Upper lobe of left lung (tissue), 4 donors: ENCODE measurements at regions not wholly inside any gene's neighbourhood (a gene's known extent, or its start where the extent isn't known, plus 50 kb on each side); places are given as distances from the start of the nearest gene placed in this dataset.

Source experiments
- CTCF ChIP-seq, 6 experiments: fragments of 450-650 bp in 4 of 6; fragments of 200-600 bp in 2 of 6; sonication (generic) in 2 of 6; IDR thresholded peaks; one replicate each; pipeline ENCODE4 v1.5.1; 2016 to 2019; ENCODE audit warnings: antibody characterized with exemption in 6 of 6
- EP300 ChIP-seq, 4 donors: sonication (generic); formaldehyde crosslinking; IDR thresholded peaks; one replicate each; pipeline ENCODE4 v1.5.1; 2017; ENCODE audit warnings: antibody characterized with exemption in 4 of 4, control low read depth in 2 of 4
- POLR2A ChIP-seq, 4 donors: fragments of 450-650 bp; IDR thresholded peaks; one replicate each; pipeline ENCODE4 v1.5.1; 2016 to 2017; ENCODE audit warnings: antibody characterized with exemption in 4 of 4, mild to moderate bottlenecking in 2 of 4
- POLR2AphosphoS5 ChIP-seq, 2 donors: sonication (generic); formaldehyde crosslinking; IDR thresholded peaks; one replicate each; pipeline ENCODE4 v1.5.1; 2017; ENCODE audit warnings: antibody characterized with exemption in 2 of 2

GRCh38 chr5:164364237-164365208 lies 859.1 kb downstream of the MAT2B start:
- TF ChIP-seq CTCF (IDR thresholded peaks at IDR 0.05) (no peak), POLR2A (IDR thresholded peaks at IDR 0.05) (no peak), EP300 (IDR thresholded peaks at IDR 0.05) (no peak), POLR2AphosphoS5 (IDR thresholded peaks at IDR 0.05) (no peak)
